ENCODE measurements at regions not wholly inside any gene's neighbourhood (a gene's known extent, or its start where the extent isn't known, plus 50 kb on each side); places are given as distances from the start of the nearest gene placed in this dataset.

DNA sequence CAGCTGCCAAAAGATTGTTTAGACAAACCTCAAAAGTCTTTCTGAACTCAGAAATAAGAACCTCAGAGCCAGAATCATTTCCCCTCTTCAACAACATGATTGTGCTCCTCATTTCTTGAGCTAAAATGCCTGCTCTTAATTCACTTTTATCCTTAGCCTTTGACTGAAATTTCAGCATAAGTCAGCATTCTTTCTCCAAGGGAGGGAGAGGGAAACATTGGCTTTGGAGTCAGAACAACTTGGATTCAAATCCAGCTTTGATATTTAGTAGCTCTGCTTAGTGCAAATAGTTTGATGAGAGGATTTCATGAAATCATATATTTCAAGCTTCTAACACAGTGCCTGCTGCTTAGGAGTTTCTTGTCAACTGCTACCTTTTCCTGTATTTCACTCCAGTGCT, 484.6 kb upstream of the INTU start:
- DNase-seq: no peak
- H3K36me3 ChIP-seq (ENCODE audit: control insufficient read depth in 1 of 2, insufficient read depth in 2 of 2, low read length in 1 of 2): no peaks in the 10 kb centered on the region
- no peaks in the 10 kb centered on the region for H3K4me1 ChIP-seq (ENCODE audit: control insufficient read depth in 1 of 2, insufficient read depth in 2 of 2, low read length in 2 of 2)
- H3K27ac ChIP-seq (ENCODE audit: low read depth in 1 of 2, low read length in 2 of 2): no peak overlapping the region
- H3K9me3 ChIP-seq (ENCODE audit: control insufficient read depth, low read length): no peaks in the 10 kb centered on the region
- H3K4me3 ChIP-seq (ENCODE audit: low read length in 2 of 2): no peak overlapping the region
- no peak for ATAC-seq (ENCODE audit: low FRiP score)
- intact Hi-C loops (cut with DNase I): no loop called here
- no peaks in the 10 kb centered on the region for H3K27me3 ChIP-seq (ENCODE audit: control insufficient read depth in 1 of 2, insufficient read depth in 2 of 2, low read length in 1 of 2)

DNA sequence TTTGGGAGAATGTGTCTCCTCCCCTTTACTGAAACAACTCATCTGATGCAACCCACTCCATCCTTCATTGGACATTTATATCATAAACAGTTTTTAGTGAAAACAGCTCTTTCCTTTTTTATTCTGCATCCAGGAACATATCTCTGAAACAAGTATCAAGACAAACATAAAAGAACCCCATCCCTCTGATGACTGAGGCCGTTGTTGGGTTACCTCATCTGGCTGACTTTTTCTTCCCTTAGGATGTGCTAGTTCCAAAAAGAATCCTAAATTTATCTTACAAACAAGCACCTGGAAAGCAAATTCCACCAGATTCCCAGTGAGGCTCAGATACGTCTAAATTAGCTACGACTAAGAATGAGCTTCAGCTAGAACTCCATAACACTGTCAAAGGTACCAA, 483.7 kb upstream of the INTU start:
- 88 to 93% methylated on average over 3 of the region's 3 CpGs for WGBS, 2 donors
- intact Hi-C loops (cut with DNase I): no loop called here
- Histone ChIP-seq H3K27me3 (ENCODE audit: control insufficient read depth in 1 of 2, insufficient read depth in 2 of 2, low read length in 1 of 2) (no peaks in the 10 kb centered on the region), H3K9me3 (ENCODE audit: control insufficient read depth, low read length) (no peaks in the 10 kb centered on the region), H3K27ac (ENCODE audit: low read depth in 1 of 2, low read length in 2 of 2) (no peak overlapping the region), H3K36me3 (ENCODE audit: control insufficient read depth in 1 of 2, insufficient read depth in 2 of 2, low read length in 1 of 2) (no peaks in the 10 kb centered on the region), H3K4me3 (ENCODE audit: low read length in 2 of 2) (no peak overlapping the region), H3K4me1 (ENCODE audit: control insufficient read depth in 1 of 2, insufficient read depth in 2 of 2, low read length in 2 of 2) (no peaks in the 10 kb centered on the region)
- DNase-seq (no peak), ATAC-seq (ENCODE audit: low FRiP score) (no peak)

GRCh38 chr4:127151941-127152340, 480.8 kb upstream of the INTU start:
- intact Hi-C loops (cut with DNase I): no loop called here
- no peak for DNase-seq
- H3K27ac ChIP-seq (ENCODE audit: low read depth in 1 of 2, low read length in 2 of 2): no peak overlapping the region
- H3K27me3 ChIP-seq (ENCODE audit: control insufficient read depth in 1 of 2, insufficient read depth in 2 of 2, low read length in 1 of 2): no peaks in the 10 kb centered on the region
- no peaks in the 10 kb centered on the region for H3K9me3 ChIP-seq (ENCODE audit: control insufficient read depth, low read length)
- H3K4me3 ChIP-seq (ENCODE audit: low read length in 2 of 2): no peak overlapping the region
- ATAC-seq (ENCODE audit: low FRiP score): no peak
- no peaks in the 10 kb centered on the region for H3K4me1 ChIP-seq (ENCODE audit: control insufficient read depth in 1 of 2, insufficient read depth in 2 of 2, low read length in 2 of 2)
- H3K36me3 ChIP-seq (ENCODE audit: control insufficient read depth in 1 of 2, insufficient read depth in 2 of 2, low read length in 1 of 2): no peaks in the 10 kb centered on the region

DNA sequence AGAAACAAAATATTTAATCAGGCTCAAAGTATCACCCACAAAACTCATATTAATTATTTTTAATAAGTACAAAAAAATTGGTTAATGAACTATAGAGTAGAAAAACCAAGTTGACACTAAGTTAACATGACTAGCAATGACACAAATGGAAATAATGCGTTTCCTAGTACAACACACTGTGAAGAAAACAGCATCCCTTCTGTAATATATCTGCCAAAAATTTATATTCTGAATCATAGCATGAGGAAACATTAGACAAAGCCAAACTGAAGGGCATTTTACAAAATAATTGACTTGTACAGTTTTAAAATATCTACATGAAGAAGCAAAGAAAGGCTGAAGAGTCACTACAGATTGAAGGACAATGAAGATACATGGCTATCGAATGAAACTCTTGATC, 477.6 kb upstream of the INTU start:
- no peaks in the 10 kb centered on the region for H3K4me1 ChIP-seq (ENCODE audit: control insufficient read depth in 1 of 2, insufficient read depth in 2 of 2, low read length in 2 of 2)
- H3K4me3 ChIP-seq (ENCODE audit: low read length in 2 of 2): no peak overlapping the region
- WGBS, 2 donors: 67 to 74% methylated on average over 2 of the region's 2 CpGs
- ATAC-seq (ENCODE audit: low FRiP score) (no peak), DNase-seq (no peak)
- no peaks in the 10 kb centered on the region for H3K27me3 ChIP-seq (ENCODE audit: control insufficient read depth in 1 of 2, insufficient read depth in 2 of 2, low read length in 1 of 2)
- no peaks in the 10 kb centered on the region for H3K36me3 ChIP-seq (ENCODE audit: control insufficient read depth in 1 of 2, insufficient read depth in 2 of 2, low read length in 1 of 2)
- H3K27ac ChIP-seq (ENCODE audit: low read depth in 1 of 2, low read length in 2 of 2): no peak overlapping the region
- no peaks in the 10 kb centered on the region for H3K9me3 ChIP-seq (ENCODE audit: control insufficient read depth, low read length)
- intact Hi-C loops (cut with DNase I): no loop called here

DNA sequence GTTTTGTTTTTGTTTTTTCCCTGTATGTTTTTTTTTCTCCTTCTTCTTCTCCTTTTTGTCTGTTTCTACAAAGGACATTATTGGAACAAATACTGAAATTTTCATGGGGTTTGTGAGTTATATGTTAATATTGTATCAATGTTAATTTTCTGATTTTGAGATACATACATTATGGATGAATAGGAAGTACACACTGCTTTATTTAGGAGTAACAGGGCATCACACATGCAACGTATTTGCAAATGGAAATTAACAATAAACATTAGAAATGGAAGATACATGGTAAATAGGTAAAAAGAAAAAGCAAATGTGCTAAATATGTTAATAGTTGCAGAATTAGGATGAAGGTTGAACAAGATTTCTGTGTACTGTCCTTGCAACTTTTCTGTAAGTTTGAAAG, 477.2 kb upstream of the INTU start:
- Histone ChIP-seq H3K9me3 (ENCODE audit: control insufficient read depth, low read length) (no peaks in the 10 kb centered on the region), H3K27me3 (ENCODE audit: control insufficient read depth in 1 of 2, insufficient read depth in 2 of 2, low read length in 1 of 2) (no peaks in the 10 kb centered on the region), H3K27ac (ENCODE audit: low read depth in 1 of 2, low read length in 2 of 2) (no peak overlapping the region), H3K36me3 (ENCODE audit: control insufficient read depth in 1 of 2, insufficient read depth in 2 of 2, low read length in 1 of 2) (no peaks in the 10 kb centered on the region), H3K4me1 (ENCODE audit: control insufficient read depth in 1 of 2, insufficient read depth in 2 of 2, low read length in 2 of 2) (no peaks in the 10 kb centered on the region), H3K4me3 (ENCODE audit: low read length in 2 of 2) (no peak overlapping the region)
- DNase-seq: no peak
- 87 to 91% methylated on average over 1 of the region's 1 CpG for WGBS, 2 donors
- ATAC-seq (ENCODE audit: low FRiP score): no peak
- intact Hi-C loops (cut with DNase I): no loop called here

GRCh38 chr4:127162741-127163140, 470.0 kb upstream of the INTU start:
- H3K9me3 ChIP-seq (ENCODE audit: control insufficient read depth, low read length): no peaks in the 10 kb centered on the region
- no peak for DNase-seq
- H3K36me3 ChIP-seq (ENCODE audit: control insufficient read depth in 1 of 2, insufficient read depth in 2 of 2, low read length in 1 of 2): no peaks in the 10 kb centered on the region
- 88 to 90% methylated on average over 3 of the region's 3 CpGs for WGBS, 2 donors
- no peaks in the 10 kb centered on the region for H3K4me1 ChIP-seq (ENCODE audit: control insufficient read depth in 1 of 2, insufficient read depth in 2 of 2, low read length in 2 of 2)
- ATAC-seq (ENCODE audit: low FRiP score): no peak
- no peaks in the 10 kb centered on the region for H3K27me3 ChIP-seq (ENCODE audit: control insufficient read depth in 1 of 2, insufficient read depth in 2 of 2, low read length in 1 of 2)
- H3K27ac ChIP-seq (ENCODE audit: low read depth in 1 of 2, low read length in 2 of 2): no peak overlapping the region
- intact Hi-C loops (cut with DNase I): no loop called here
- no peak overlapping the region for H3K4me3 ChIP-seq (ENCODE audit: low read length in 2 of 2)

DNA sequence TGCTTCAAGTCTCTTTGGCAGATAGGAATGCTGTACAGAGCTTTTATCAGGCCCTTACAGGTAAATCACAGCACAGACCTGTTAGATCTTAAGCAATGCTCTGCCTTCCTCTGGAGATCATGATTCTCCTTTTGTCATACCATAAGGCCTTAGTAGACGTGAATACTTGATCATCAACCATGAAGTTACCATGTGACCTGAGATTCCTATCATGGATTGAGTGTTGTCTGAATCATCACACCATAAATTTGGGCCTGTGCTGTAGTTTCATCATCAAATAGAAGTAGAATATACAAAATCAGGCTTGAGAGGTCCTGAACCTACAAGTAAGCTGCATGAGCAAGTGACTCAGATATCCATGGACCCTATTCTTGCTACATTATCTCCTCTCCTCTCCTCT, 466.8 kb upstream of the INTU start:
- Histone ChIP-seq H3K9me3 (ENCODE audit: control insufficient read depth, low read length) (peaks cover 2% of the 10 kb centered on the region), H3K4me1 (ENCODE audit: control insufficient read depth in 1 of 2, insufficient read depth in 2 of 2, low read length in 2 of 2) (no peaks in the 10 kb centered on the region), H3K4me3 (ENCODE audit: low read length in 2 of 2) (no peak overlapping the region), H3K36me3 (ENCODE audit: control insufficient read depth in 1 of 2, insufficient read depth in 2 of 2, low read length in 1 of 2) (no peaks in the 10 kb centered on the region), H3K27me3 (ENCODE audit: control insufficient read depth in 1 of 2, insufficient read depth in 2 of 2, low read length in 1 of 2) (no peaks in the 10 kb centered on the region), H3K27ac (ENCODE audit: low read depth in 1 of 2, low read length in 2 of 2) (no peak overlapping the region)
- no peak for DNase-seq
- no peak for ATAC-seq (ENCODE audit: low FRiP score)
- 92 to 96% methylated on average over 1 of the region's 1 CpG for WGBS, 2 donors
- intact Hi-C loops (cut with DNase I): no loop called here

GRCh38 chr4:127174201-127174600, 458.6 kb upstream of the INTU start:
- H3K27ac ChIP-seq (ENCODE audit: low read depth in 1 of 2, low read length in 2 of 2): no peak overlapping the region
- H3K36me3 ChIP-seq (ENCODE audit: control insufficient read depth in 1 of 2, insufficient read depth in 2 of 2, low read length in 1 of 2): no peaks in the 10 kb centered on the region
- DNase-seq (no peak), ATAC-seq (ENCODE audit: low FRiP score) (no peak)
- 95 to 100% methylated on average over 1 of the region's 1 CpG for WGBS, 2 donors
- no peaks in the 10 kb centered on the region for H3K27me3 ChIP-seq (ENCODE audit: control insufficient read depth in 1 of 2, insufficient read depth in 2 of 2, low read length in 1 of 2)
- H3K9me3 ChIP-seq (ENCODE audit: control insufficient read depth, low read length): no peaks in the 10 kb centered on the region
- no peak overlapping the region for H3K4me3 ChIP-seq (ENCODE audit: low read length in 2 of 2)
- intact Hi-C loops (cut with DNase I): no loop called here
- no peaks in the 10 kb centered on the region for H3K4me1 ChIP-seq (ENCODE audit: control insufficient read depth in 1 of 2, insufficient read depth in 2 of 2, low read length in 2 of 2)

DNA sequence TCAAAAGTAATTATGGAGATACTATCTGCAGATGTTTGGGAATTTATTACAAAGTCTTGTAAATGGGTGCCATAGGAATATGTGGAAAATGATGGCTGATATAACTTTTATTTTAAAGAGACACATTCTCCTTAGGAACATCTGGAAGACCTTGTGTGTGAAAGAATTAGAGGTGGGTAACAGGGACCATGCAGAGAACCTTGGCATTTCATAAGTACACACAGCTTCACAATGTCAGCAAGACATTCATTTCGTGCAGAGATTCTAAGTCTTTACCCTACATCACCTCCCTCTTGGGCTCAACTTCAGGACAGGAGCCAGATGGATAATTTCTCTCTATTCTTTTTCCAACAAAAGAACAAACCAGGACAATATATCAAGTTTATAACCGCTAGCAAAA, 458.1 kb upstream of the INTU start:
- intact Hi-C loops (cut with DNase I): no loop called here
- Histone ChIP-seq H3K27me3 (ENCODE audit: control insufficient read depth in 1 of 2, insufficient read depth in 2 of 2, low read length in 1 of 2) (no peaks in the 10 kb centered on the region), H3K36me3 (ENCODE audit: control insufficient read depth in 1 of 2, insufficient read depth in 2 of 2, low read length in 1 of 2) (no peaks in the 10 kb centered on the region), H3K4me3 (ENCODE audit: low read length in 2 of 2) (no peak overlapping the region), H3K27ac (ENCODE audit: low read depth in 1 of 2, low read length in 2 of 2) (no peak overlapping the region), H3K4me1 (ENCODE audit: control insufficient read depth in 1 of 2, insufficient read depth in 2 of 2, low read length in 2 of 2) (no peaks in the 10 kb centered on the region), H3K9me3 (ENCODE audit: control insufficient read depth, low read length) (no peaks in the 10 kb centered on the region)
- DNase-seq (no peak), ATAC-seq (ENCODE audit: low FRiP score) (no peak)
- WGBS, 2 donors: 72 to 82% methylated on average over 2 of the region's 2 CpGs
